ENCODE measurements at regions not wholly inside any gene's neighbourhood (a gene's known extent, or its start where the extent isn't known, plus 50 kb on each side); places are given as distances from the start of the nearest gene placed in this dataset.

- Histone ChIP-seq H3K4me3 (no peak overlapping the region), H3K4me1 (ENCODE audit: low read depth) (no peaks in the 10 kb centered on the region), H3K9me3 (no peaks in the 10 kb centered on the region), H3K36me3 (ENCODE audit: low read depth) (no peaks in the 10 kb centered on the region)
- no peak for TF ChIP-seq CTCF (IDR thresholded peaks at IDR 0.05)
- ATAC-seq: no peak
- intact Hi-C loops (cut with DNase I, micrococcal nuclease): no loop called here
- DNase-seq: no peak
These were observed 114.5 kb upstream of the GUCY1A1 start for GRCh38 chr4:155552180-155552579.

- intact Hi-C loops (cut with DNase I, micrococcal nuclease): no loop called here
- Histone ChIP-seq H3K4me1 (ENCODE audit: low read depth) (no peaks in the 10 kb centered on the region), H3K36me3 (ENCODE audit: low read depth) (no peaks in the 10 kb centered on the region), H3K9me3 (no peaks in the 10 kb centered on the region), H3K4me3 (no peak overlapping the region)
- ATAC-seq: no peak
- DNase-seq: no peak
- no peak for TF ChIP-seq CTCF (IDR thresholded peaks at IDR 0.05)
These were observed 118.5 kb upstream of the GUCY1A1 start for GRCh38 chr4:155548173-155548572.

GRCh38 chr4:155546451-155546850 lies 120.2 kb upstream of the GUCY1A1 start:
- ATAC-seq: no peak
- intact Hi-C loops (cut with DNase I, micrococcal nuclease): no loop called here
- H3K4me1 ChIP-seq (ENCODE audit: low read depth): no peaks in the 10 kb centered on the region
- H3K9me3 ChIP-seq: no peaks in the 10 kb centered on the region
- TF ChIP-seq CTCF (IDR thresholded peaks at IDR 0.05): no peak
- no peaks in the 10 kb centered on the region for H3K36me3 ChIP-seq (ENCODE audit: low read depth)
- no peak for DNase-seq
- H3K4me3 ChIP-seq: no peak overlapping the region

- ATAC-seq (no peak), DNase-seq (no peak)
- H3K36me3 ChIP-seq (ENCODE audit: low read depth): no peaks in the 10 kb centered on the region
- H3K4me3 ChIP-seq: no peak overlapping the region
- no peak for TF ChIP-seq CTCF (IDR thresholded peaks at IDR 0.05)
- no peaks in the 10 kb centered on the region for H3K9me3 ChIP-seq
- no peaks in the 10 kb centered on the region for H3K4me1 ChIP-seq (ENCODE audit: low read depth)
- intact Hi-C loops (cut with DNase I, micrococcal nuclease): no loop called here
These were observed 121.2 kb upstream of the GUCY1A1 start for GRCh38 chr4:155545456-155545855.

- Histone ChIP-seq H3K4me3 (no peak overlapping the region), H3K4me1 (ENCODE audit: low read depth) (no peaks in the 10 kb centered on the region), H3K36me3 (ENCODE audit: low read depth) (no peaks in the 10 kb centered on the region), H3K9me3 (no peaks in the 10 kb centered on the region)
- intact Hi-C loops (cut with DNase I, micrococcal nuclease): no loop called here
- no peak for TF ChIP-seq CTCF (IDR thresholded peaks at IDR 0.05)
- DNase-seq: no peak
- ATAC-seq: no peak
These were observed 122.1 kb upstream of the GUCY1A1 start for GRCh38 chr4:155544547-155544946.

- Histone ChIP-seq H3K9me3 (no peaks in the 10 kb centered on the region), H3K36me3 (ENCODE audit: low read depth) (no peaks in the 10 kb centered on the region), H3K4me3 (no peak overlapping the region), H3K4me1 (ENCODE audit: low read depth) (no peaks in the 10 kb centered on the region)
- no peak for DNase-seq
- intact Hi-C loops (cut with DNase I, micrococcal nuclease): no loop called here
- ATAC-seq: peak; percentile 25
- no peak for TF ChIP-seq CTCF (IDR thresholded peaks at IDR 0.05)
These were observed 123.4 kb upstream of the GUCY1A1 start for GRCh38 chr4:155543126-155543765.

Measured in mucosa of descending colon (tissue), 3 donors.